IMR-90 (cell line): ENCODE measurements at regions not wholly inside any gene's neighbourhood (a gene's known extent, or its start where the extent isn't known, plus 50 kb on each side); places are given as distances from the start of the nearest gene placed in this dataset.

ENCODE experiments used
- CEBPB ChIP-seq: IDR thresholded peaks from 2 replicates; pipeline ENCODE4 v1.6.1; 2012; ENCODE audit warnings: low read depth, low read length, improper control_type of control experiment
- MAFK ChIP-seq: IDR thresholded peaks from 2 replicates; pipeline ENCODE4 v1.6.1; 2012; ENCODE audit warnings: low read depth, low read length, improper control_type of control experiment
- MXI1 ChIP-seq: IDR thresholded peaks from 2 replicates; pipeline ENCODE4 v1.6.1; 2012; ENCODE audit warnings: low read depth, mild to moderate bottlenecking, low read length, moderate library complexity, borderline replicate concordance
- POLR2A ChIP-seq: IDR thresholded peaks from 2 replicates; pipeline ENCODE4 v1.6.1; 2012; ENCODE audit warnings: mild to moderate bottlenecking, low read depth, low read length
- RCOR1 ChIP-seq: IDR thresholded peaks from 2 replicates; pipeline ENCODE4 v1.6.1; 2012; ENCODE audit warnings: mild to moderate bottlenecking, low read length, improper control_type of control experiment; ENCODE audit not compliant: insufficient replicate concordance
- RFX5 ChIP-seq: IDR thresholded peaks from 2 replicates; pipeline ENCODE4 v1.8.0; 2012; ENCODE audit warnings: low read depth, mild to moderate bottlenecking, low read length, moderate library complexity
- SMC3 ChIP-seq: fragments of 150-350 bp; IDR thresholded peaks from 2 replicates; pipeline ENCODE4 v1.6.1; 2016; ENCODE audit warnings: low read depth, mild to moderate bottlenecking, antibody characterized with exemption, low read length, moderate library complexity
- TF ChIP-seq, protein P1 (sequence below): conservative IDR thresholded peaks from 2 replicates; pipeline ENCODE4 v1.5.1; 2012; ENCODE audit warnings: mild to moderate bottlenecking, low read depth, low read length, improper control_type of control experiment
- TF ChIP-seq, protein P2 (sequence below): fragments of 150-350 bp; IDR thresholded peaks from 2 replicates; pipeline ENCODE4 v1.6.1; 2017; ENCODE audit warnings: mild to moderate bottlenecking, antibody characterized with exemption, low read length, low read depth
- TF ChIP-seq, protein P3 (sequence below): fragments of 150-350 bp; IDR thresholded peaks from 2 replicates; pipeline ENCODE4 v1.6.1; 2016; ENCODE audit warnings: low read depth, mild to moderate bottlenecking, low read length, moderate library complexity, borderline replicate concordance

- TF ChIP-seq MAFK (no peak), SMC3 (no peak), RFX5 (no peak), RCOR1 (no peak), POLR2A (no peak), MXI1 (no peak), CEBPB (no peak)
- TF ChIP-seq, protein P1, sequence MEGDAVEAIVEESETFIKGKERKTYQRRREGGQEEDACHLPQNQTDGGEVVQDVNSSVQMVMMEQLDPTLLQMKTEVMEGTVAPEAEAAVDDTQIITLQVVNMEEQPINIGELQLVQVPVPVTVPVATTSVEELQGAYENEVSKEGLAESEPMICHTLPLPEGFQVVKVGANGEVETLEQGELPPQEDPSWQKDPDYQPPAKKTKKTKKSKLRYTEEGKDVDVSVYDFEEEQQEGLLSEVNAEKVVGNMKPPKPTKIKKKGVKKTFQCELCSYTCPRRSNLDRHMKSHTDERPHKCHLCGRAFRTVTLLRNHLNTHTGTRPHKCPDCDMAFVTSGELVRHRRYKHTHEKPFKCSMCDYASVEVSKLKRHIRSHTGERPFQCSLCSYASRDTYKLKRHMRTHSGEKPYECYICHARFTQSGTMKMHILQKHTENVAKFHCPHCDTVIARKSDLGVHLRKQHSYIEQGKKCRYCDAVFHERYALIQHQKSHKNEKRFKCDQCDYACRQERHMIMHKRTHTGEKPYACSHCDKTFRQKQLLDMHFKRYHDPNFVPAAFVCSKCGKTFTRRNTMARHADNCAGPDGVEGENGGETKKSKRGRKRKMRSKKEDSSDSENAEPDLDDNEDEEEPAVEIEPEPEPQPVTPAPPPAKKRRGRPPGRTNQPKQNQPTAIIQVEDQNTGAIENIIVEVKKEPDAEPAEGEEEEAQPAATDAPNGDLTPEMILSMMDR = no peak
- TF ChIP-seq, protein P2, sequence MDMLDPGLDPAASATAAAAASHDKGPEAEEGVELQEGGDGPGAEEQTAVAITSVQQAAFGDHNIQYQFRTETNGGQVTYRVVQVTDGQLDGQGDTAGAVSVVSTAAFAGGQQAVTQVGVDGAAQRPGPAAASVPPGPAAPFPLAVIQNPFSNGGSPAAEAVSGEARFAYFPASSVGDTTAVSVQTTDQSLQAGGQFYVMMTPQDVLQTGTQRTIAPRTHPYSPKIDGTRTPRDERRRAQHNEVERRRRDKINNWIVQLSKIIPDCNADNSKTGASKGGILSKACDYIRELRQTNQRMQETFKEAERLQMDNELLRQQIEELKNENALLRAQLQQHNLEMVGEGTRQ = no peak
- TF ChIP-seq, protein P3, sequence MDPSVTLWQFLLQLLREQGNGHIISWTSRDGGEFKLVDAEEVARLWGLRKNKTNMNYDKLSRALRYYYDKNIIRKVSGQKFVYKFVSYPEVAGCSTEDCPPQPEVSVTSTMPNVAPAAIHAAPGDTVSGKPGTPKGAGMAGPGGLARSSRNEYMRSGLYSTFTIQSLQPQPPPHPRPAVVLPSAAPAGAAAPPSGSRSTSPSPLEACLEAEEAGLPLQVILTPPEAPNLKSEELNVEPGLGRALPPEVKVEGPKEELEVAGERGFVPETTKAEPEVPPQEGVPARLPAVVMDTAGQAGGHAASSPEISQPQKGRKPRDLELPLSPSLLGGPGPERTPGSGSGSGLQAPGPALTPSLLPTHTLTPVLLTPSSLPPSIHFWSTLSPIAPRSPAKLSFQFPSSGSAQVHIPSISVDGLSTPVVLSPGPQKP = no peak
Observed at GRCh38 chr3:162699291-162699690, 1202.7 kb downstream of the OTOL1 start.
